GM19099 (cell line): ENCODE measurements at regions not wholly inside any gene's neighbourhood (a gene's known extent, or its start where the extent isn't known, plus 50 kb on each side); places are given as distances from the start of the nearest gene placed in this dataset.
A peak's percentile ranks its signal among the peaks of the same experiment; 100 is the strongest.

Source experiments
- POLR2A ChIP-seq: IDR thresholded peaks from 3 replicates; pipeline ENCODE4 v1.6.1; 2011; ENCODE audit warnings: low read depth; ENCODE audit not compliant: insufficient read length; ENCODE audit errors: extremely low read depth

- TF ChIP-seq POLR2A, result no peak
These were observed 93.7 kb downstream of the VCPKMT start for GRCh38 chr14:50022661-50023060.

GRCh38 chr14:50023671-50024490, 92.5 kb downstream of the VCPKMT start:
- TF ChIP-seq POLR2A, result no peak

GRCh38 chr14:50025073-50025472, 91.3 kb downstream of the VCPKMT start:
- TF ChIP-seq POLR2A, result no peak

- TF ChIP-seq POLR2A, result no peak
These were observed 90.6 kb downstream of the VCPKMT start for GRCh38 chr14:50025776-50026175.

GRCh38 chr14:50026396-50026795, 90.0 kb downstream of the VCPKMT start:
- TF ChIP-seq POLR2A, result no peak

- TF ChIP-seq POLR2A, result no peak
These were observed 88.6 kb downstream of the VCPKMT start for GRCh38 chr14:50027816-50028215.

GRCh38 chr14:50028458-50028857, 87.9 kb downstream of the VCPKMT start:
- no peak for TF ChIP-seq POLR2A

- no peak for TF ChIP-seq POLR2A
These were observed 86.3 kb downstream of the VCPKMT start for GRCh38 chr14:50030036-50030435.

- TF ChIP-seq POLR2A, result no peak
These were observed 84.6 kb downstream of the VCPKMT start for GRCh38 chr14:50031602-50032313.

GRCh38 chr14:50035214-50035613, 81.2 kb downstream of the VCPKMT start:
- no peak for TF ChIP-seq POLR2A

GRCh38 chr14:50036211-50036610, 80.2 kb downstream of the VCPKMT start:
- no peak for TF ChIP-seq POLR2A

- TF ChIP-seq POLR2A, result no peak
These were observed 79.7 kb downstream of the VCPKMT start for GRCh38 chr14:50036637-50037036.

- TF ChIP-seq POLR2A, result no peak
These were observed 79.1 kb downstream of the VCPKMT start for GRCh38 chr14:50037240-50037639.

- TF ChIP-seq POLR2A, result no peak
These were observed 78.5 kb downstream of the VCPKMT start for GRCh38 chr14:50037852-50038251.

- TF ChIP-seq POLR2A, result peak; percentile 11
These were observed 77.8 kb downstream of the VCPKMT start for GRCh38 chr14:50038398-50039119.
